ENCODE measurements at regions not wholly inside any gene's neighbourhood (a gene's known extent, or its start where the extent isn't known, plus 50 kb on each side); places are given as distances from the start of the nearest gene placed in this dataset.
"Not testable (repeated sequence)": the region's sequence is repeated elsewhere in the genome, so short reads cannot be mapped to it uniquely, and the experiment has no call there.

- TF ChIP-seq TARDBP (IDR thresholded peaks at IDR 0.05) (no peak), BHLHE40 (IDR thresholded peaks at IDR 0.05; ENCODE audit: borderline replicate concordance) (no peak), NFRKB (IDR thresholded peaks at IDR 0.05) (no peak), PKNOX1 (IDR thresholded peaks at IDR 0.05) (no peak), FOXM1 (IDR thresholded peaks at IDR 0.05; ENCODE audit: borderline replicate concordance) (no peak), SP1 (IDR thresholded peaks at IDR 0.05) (no peak), LEF1 (IDR thresholded peaks at IDR 0.05; ENCODE audit: borderline replicate concordance) (no peak), L3MBTL2 (conservative IDR thresholded peaks at IDR 0.05) (no peak), CTBP1 (IDR thresholded peaks at IDR 0.05; ENCODE audit: borderline replicate concordance) (no peak), FOXA1 (IDR thresholded peaks at IDR 0.05) (no peak), SUZ12 (IDR thresholded peaks at IDR 0.05) (no peak), ELF4 (IDR thresholded peaks at IDR 0.05) (no peak), ARNT (IDR thresholded peaks at IDR 0.05) (no peak), FOXK2 (IDR thresholded peaks at IDR 0.05) (no peak), ZNF384 (IDR thresholded peaks at IDR 0.05) (no peak), HDGF (IDR thresholded peaks at IDR 0.05; ENCODE audit: borderline replicate concordance) (no peak)
- DNase-seq (ENCODE audit: extremely low spot score), result no peak
- ChIA-PET CTCF (no interaction called here), POLR2A (no interaction called here)
Observed at GRCh38 chr6:16043171-16044135, 85.4 kb upstream of the MYLIP start.

DNA sequence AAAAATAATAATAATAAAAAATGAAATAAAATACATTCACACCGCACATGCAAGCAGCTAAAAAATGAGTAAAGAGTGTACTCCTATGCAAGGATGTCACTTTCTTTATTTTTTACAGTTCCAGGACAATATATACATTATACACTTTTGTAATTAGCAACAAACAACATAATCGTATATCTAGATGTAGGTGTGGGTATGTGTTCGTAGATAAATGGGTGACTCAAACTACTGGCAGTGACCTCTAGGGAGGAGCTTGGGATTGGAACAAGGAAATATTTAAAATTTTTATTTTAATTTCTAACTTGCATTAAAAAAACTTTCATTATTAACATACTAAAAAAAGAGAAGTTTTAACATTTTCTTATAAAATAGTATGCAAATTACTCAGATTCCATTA is 86.1 kb upstream of the MYLIP start:
- POLR2A ChIA-PET, result no interaction called here
- no peak for TF ChIP-seq PKNOX1 (IDR thresholded peaks at IDR 0.05)
- no peak for TF ChIP-seq FOXM1 (IDR thresholded peaks at IDR 0.05; ENCODE audit: borderline replicate concordance)
- TF ChIP-seq FOXK2 (IDR thresholded peaks at IDR 0.05), result no peak
- TF ChIP-seq NFRKB (IDR thresholded peaks at IDR 0.05), result no peak
- no peak for TF ChIP-seq FOXA1 (IDR thresholded peaks at IDR 0.05)
- TF ChIP-seq LEF1 (IDR thresholded peaks at IDR 0.05; ENCODE audit: borderline replicate concordance), result no peak
- TF ChIP-seq BHLHE40 (IDR thresholded peaks at IDR 0.05; ENCODE audit: borderline replicate concordance), result no peak
- TF ChIP-seq L3MBTL2 (conservative IDR thresholded peaks at IDR 0.05), result no peak
- TF ChIP-seq CTBP1 (IDR thresholded peaks at IDR 0.05; ENCODE audit: borderline replicate concordance), result no peak
- TF ChIP-seq ELF4 (IDR thresholded peaks at IDR 0.05), result no peak
- no peak for TF ChIP-seq TARDBP (IDR thresholded peaks at IDR 0.05)
- no peak for TF ChIP-seq ZNF384 (IDR thresholded peaks at IDR 0.05)
- no peak for TF ChIP-seq SP1 (IDR thresholded peaks at IDR 0.05)
- no peak for TF ChIP-seq ARNT (IDR thresholded peaks at IDR 0.05)
- no peak for TF ChIP-seq SUZ12 (IDR thresholded peaks at IDR 0.05)
- TF ChIP-seq HDGF (IDR thresholded peaks at IDR 0.05; ENCODE audit: borderline replicate concordance), result no peak
- DNase-seq (ENCODE audit: extremely low spot score), result no peak
- CTCF ChIA-PET, result no interaction called here

- no peak for TF ChIP-seq ARNT (IDR thresholded peaks at IDR 0.05)
- TF ChIP-seq CTBP1 (IDR thresholded peaks at IDR 0.05; ENCODE audit: borderline replicate concordance), result no peak
- TF ChIP-seq FOXK2 (IDR thresholded peaks at IDR 0.05), result no peak
- TF ChIP-seq FOXA1 (IDR thresholded peaks at IDR 0.05), result no peak
- no peak for TF ChIP-seq SUZ12 (IDR thresholded peaks at IDR 0.05)
- no peak for TF ChIP-seq ZNF384 (IDR thresholded peaks at IDR 0.05)
- no peak for TF ChIP-seq SP1 (IDR thresholded peaks at IDR 0.05)
- TF ChIP-seq TARDBP (IDR thresholded peaks at IDR 0.05), result no peak
- TF ChIP-seq NFRKB (IDR thresholded peaks at IDR 0.05), result no peak
- no peak for TF ChIP-seq FOXM1 (IDR thresholded peaks at IDR 0.05; ENCODE audit: borderline replicate concordance)
- TF ChIP-seq HDGF (IDR thresholded peaks at IDR 0.05; ENCODE audit: borderline replicate concordance), result no peak
- TF ChIP-seq PKNOX1 (IDR thresholded peaks at IDR 0.05), result no peak
- TF ChIP-seq BHLHE40 (IDR thresholded peaks at IDR 0.05; ENCODE audit: borderline replicate concordance), result no peak
- TF ChIP-seq ELF4 (IDR thresholded peaks at IDR 0.05), result no peak
- no peak for TF ChIP-seq L3MBTL2 (conservative IDR thresholded peaks at IDR 0.05)
- TF ChIP-seq LEF1 (IDR thresholded peaks at IDR 0.05; ENCODE audit: borderline replicate concordance), result no peak
- CTCF ChIA-PET, result interaction anchor here (1.2 kb wide), 1 partner anchor 9 kb away, joined by 3 read pairs; no protein-coding TSS in a partner anchor
- DNase-seq (ENCODE audit: extremely low spot score), result no peak
- POLR2A ChIA-PET, result no interaction called here
Observed at GRCh38 chr6:16041327-16041726, 87.6 kb upstream of the MYLIP start.

DNA sequence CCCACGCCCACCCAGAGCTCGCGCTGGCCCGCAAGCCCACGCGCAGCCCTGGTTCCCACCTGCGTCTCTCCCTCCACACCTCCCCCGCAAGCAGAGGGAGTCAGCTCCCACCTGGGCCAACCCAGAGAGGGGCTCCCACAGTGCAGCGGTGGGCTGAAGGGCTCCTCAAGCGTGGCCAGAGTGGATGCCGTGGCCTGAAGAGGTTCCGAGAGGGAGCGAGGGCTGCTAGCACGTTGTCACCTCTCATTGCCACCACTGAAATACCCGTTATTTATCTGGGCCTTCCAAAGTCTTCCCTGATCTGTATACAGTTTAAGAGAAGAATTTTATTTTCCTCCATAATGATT is 88.3 kb upstream of the MYLIP start:
- CTCF ChIA-PET, result no interaction called here
- TF ChIP-seq L3MBTL2 (conservative IDR thresholded peaks at IDR 0.05), result no peak
- no peak for TF ChIP-seq FOXK2 (IDR thresholded peaks at IDR 0.05)
- no peak for TF ChIP-seq ARNT (IDR thresholded peaks at IDR 0.05)
- no peak for TF ChIP-seq ELF4 (IDR thresholded peaks at IDR 0.05)
- TF ChIP-seq FOXM1 (IDR thresholded peaks at IDR 0.05; ENCODE audit: borderline replicate concordance), result no peak
- TF ChIP-seq NFRKB (IDR thresholded peaks at IDR 0.05), result no peak
- TF ChIP-seq SUZ12 (IDR thresholded peaks at IDR 0.05), result no peak
- TF ChIP-seq CTBP1 (IDR thresholded peaks at IDR 0.05; ENCODE audit: borderline replicate concordance), result no peak
- TF ChIP-seq ZNF384 (IDR thresholded peaks at IDR 0.05), result no peak
- TF ChIP-seq TARDBP (IDR thresholded peaks at IDR 0.05), result no peak
- TF ChIP-seq FOXA1 (IDR thresholded peaks at IDR 0.05), result no peak
- no peak for TF ChIP-seq LEF1 (IDR thresholded peaks at IDR 0.05; ENCODE audit: borderline replicate concordance)
- no peak for TF ChIP-seq SP1 (IDR thresholded peaks at IDR 0.05)
- no peak for TF ChIP-seq HDGF (IDR thresholded peaks at IDR 0.05; ENCODE audit: borderline replicate concordance)
- TF ChIP-seq PKNOX1 (IDR thresholded peaks at IDR 0.05), result no peak
- TF ChIP-seq BHLHE40 (IDR thresholded peaks at IDR 0.05; ENCODE audit: borderline replicate concordance), result no peak
- POLR2A ChIA-PET, result no interaction called here

DNA sequence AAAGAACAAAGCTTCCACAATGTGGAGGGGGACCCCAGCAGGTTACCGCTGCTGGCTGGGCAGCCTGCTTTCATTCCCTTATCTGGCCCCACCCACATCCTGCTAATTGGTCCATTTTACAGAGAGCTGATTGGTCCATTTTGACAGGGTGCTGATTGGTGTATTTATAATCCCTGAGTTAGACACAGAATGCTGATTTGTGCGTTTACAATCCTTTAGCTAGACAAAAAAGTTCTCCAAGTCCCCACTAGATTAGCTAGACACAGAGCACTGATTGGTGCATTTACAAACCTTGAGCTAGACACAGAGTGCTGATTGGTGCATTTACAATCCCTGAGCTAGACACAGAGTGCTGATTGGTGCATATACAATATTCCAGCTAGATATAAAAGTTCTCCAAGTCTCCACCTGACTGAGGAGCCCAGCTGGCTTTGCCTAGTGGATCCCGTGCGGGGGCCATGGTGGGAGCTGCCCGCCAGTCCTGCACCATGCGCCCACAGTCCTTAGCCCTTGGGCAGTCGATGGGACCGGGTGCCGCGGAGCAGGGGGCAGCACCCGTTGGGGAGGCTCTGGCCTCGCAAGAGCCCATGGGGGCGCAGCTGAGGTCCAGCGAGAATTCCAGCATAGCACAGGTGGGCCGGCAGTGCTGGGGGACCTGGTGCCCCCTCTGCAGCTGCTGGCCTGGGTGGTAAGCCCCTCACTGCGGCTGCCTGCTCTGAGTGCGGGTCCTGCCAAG is 88.8 kb upstream of the MYLIP start:
- POLR2A ChIA-PET; CTCF ChIA-PET; DNase-seq (ENCODE audit: extremely low spot score): not testable (repeated sequence)

More for the DNA sequence above, 88.3 kb upstream of the MYLIP start:
- no peak for DNase-seq (ENCODE audit: extremely low spot score)

Data from HEK293T (cell line).